ENCODE measurements at regions not wholly inside any gene's neighbourhood (a gene's known extent, or its start where the extent isn't known, plus 50 kb on each side); places are given as distances from the start of the nearest gene placed in this dataset.

- Histone ChIP-seq H3K9ac (ENCODE audit: insufficient read depth, low read depth, low read length) (no peak overlapping the region), H3K4me3 (replicated peaks in 1 of 3; ENCODE audit: insufficient read depth in 1 of 3, low read depth in 2 of 3, low read length in 3 of 3) (no peak overlapping the region), H3K9me3 (ENCODE audit: low read length) (no peaks in the 10 kb centered on the region), H3K27ac (ENCODE audit: extremely low read length, insufficient read depth, low read length) (no peak overlapping the region), H4K20me1 (ENCODE audit: insufficient read depth, low read length) (no peaks in the 10 kb centered on the region), H3K4me1 (ENCODE audit: insufficient read depth, low read length) (no peaks in the 10 kb centered on the region), H2AFZ (ENCODE audit: low read length) (no peak overlapping the region), H3K79me2 (ENCODE audit: insufficient read depth, low read length) (no peaks in the 10 kb centered on the region), H3K4me2 (ENCODE audit: low read depth, low read length) (no peak overlapping the region), H3K36me3 (replicated peaks in 1 of 2; ENCODE audit: control insufficient read depth in 1 of 2, insufficient read depth in 2 of 2, low read length in 2 of 2) (no peaks in the 10 kb centered on the region), H3K27me3 (ENCODE audit: control insufficient read depth in 1 of 2, insufficient read depth in 2 of 2, low read length in 2 of 2) (no peaks in the 10 kb centered on the region; a peak in 1 of 5 replicates)
- in situ Hi-C loops (cut with HindIII; ENCODE audit: extremely low pct_ligation_motif_present, low pct_unique_long_range_greater_than_20kb), result no loop called here
- FAIRE-seq (no peak), ATAC-seq (no peak), DNase-seq (ENCODE audit: low spot score) (no peak)
- ChIA-PET CTCF (ENCODE audit: low intra/inter-chr PET ratio, low total read pairs) (no interaction called here), POLR2A (no interaction called here)
- no peak for TF ChIP-seq THRA (CRISPR knock-in tag; IDR thresholded peaks at IDR 0.05; ENCODE audit: borderline replicate concordance)
- TF ChIP-seq RFX5 (IDR thresholded peaks at IDR 0.05; ENCODE audit: low read depth, low read length), result no peak
- no peak for TF ChIP-seq ETS1 (CRISPR knock-in tag; IDR thresholded peaks at IDR 0.05)
- TF ChIP-seq ZNF224 (CRISPR knock-in tag; IDR thresholded peaks at IDR 0.05), result no peak
- no peak for TF ChIP-seq SYNCRIP (IDR thresholded peaks at IDR 0.05; ENCODE audit: insufficient read depth, low read depth, low read length)
- no peak for TF ChIP-seq ZNF414 (CRISPR knock-in tag; IDR thresholded peaks at IDR 0.05)
- no peak for TF ChIP-seq ZBTB37 (CRISPR knock-in tag; IDR thresholded peaks at IDR 0.05)
- TF ChIP-seq ONECUT2 (CRISPR knock-in tag; IDR thresholded peaks at IDR 0.05), result no peak
- 3% methylated on average over 2 of the region's 2 CpGs for WGBS (ENCODE audit: low lambda C conversion rate)
- intact Hi-C loops (cut with micrococcal nuclease; ENCODE audit: unreplicated experiment), result no loop called here
- BruUV-seq (replicated peaks), result no TSS peak
Measured at GRCh38 chr1:67886076-67886475, 52.8 kb upstream of the GNG12 start.
